Vagina (tissue), 2 donors: ENCODE measurements at regions not wholly inside any gene's neighbourhood (a gene's known extent, or its start where the extent isn't known, plus 50 kb on each side); places are given as distances from the start of the nearest gene placed in this dataset.

ENCODE experiments used
- POLR2A ChIP-seq, 2 donors: fragments of 450-650 bp; IDR thresholded peaks; one replicate each; pipeline ENCODE4 v1.6.1; 2017; ENCODE audit warnings: antibody characterized with exemption in 2 of 2, mild to moderate bottlenecking in 2 of 2, moderate library complexity in 2 of 2
- TF ChIP-seq, protein P1 (sequence below), 3 experiments: fragments of 450-650 bp in 2 of 3; fragments of 200-600 bp in 1 of 3; sonication (generic) in 1 of 3; IDR thresholded peaks; one replicate each; pipeline ENCODE4 v1.5.1; 2017 to 2019; ENCODE audit warnings: antibody characterized with exemption in 3 of 3, mild to moderate bottlenecking in 2 of 3, moderate library complexity in 2 of 3

GRCh38 chr1:189681252-189681919, 796.3 kb downstream of the BRINP3 start:
- TF ChIP-seq, protein P1, sequence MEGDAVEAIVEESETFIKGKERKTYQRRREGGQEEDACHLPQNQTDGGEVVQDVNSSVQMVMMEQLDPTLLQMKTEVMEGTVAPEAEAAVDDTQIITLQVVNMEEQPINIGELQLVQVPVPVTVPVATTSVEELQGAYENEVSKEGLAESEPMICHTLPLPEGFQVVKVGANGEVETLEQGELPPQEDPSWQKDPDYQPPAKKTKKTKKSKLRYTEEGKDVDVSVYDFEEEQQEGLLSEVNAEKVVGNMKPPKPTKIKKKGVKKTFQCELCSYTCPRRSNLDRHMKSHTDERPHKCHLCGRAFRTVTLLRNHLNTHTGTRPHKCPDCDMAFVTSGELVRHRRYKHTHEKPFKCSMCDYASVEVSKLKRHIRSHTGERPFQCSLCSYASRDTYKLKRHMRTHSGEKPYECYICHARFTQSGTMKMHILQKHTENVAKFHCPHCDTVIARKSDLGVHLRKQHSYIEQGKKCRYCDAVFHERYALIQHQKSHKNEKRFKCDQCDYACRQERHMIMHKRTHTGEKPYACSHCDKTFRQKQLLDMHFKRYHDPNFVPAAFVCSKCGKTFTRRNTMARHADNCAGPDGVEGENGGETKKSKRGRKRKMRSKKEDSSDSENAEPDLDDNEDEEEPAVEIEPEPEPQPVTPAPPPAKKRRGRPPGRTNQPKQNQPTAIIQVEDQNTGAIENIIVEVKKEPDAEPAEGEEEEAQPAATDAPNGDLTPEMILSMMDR (IDR thresholded peaks at IDR 0.05) = no peak
- no peak for TF ChIP-seq POLR2A (IDR thresholded peaks at IDR 0.05)
